ENCODE measurements at regions not wholly inside any gene's neighbourhood (a gene's known extent, or its start where the extent isn't known, plus 50 kb on each side); places are given as distances from the start of the nearest gene placed in this dataset.

- Histone ChIP-seq H3K27me3 (ENCODE audit: insufficient read depth, low read depth) (no peaks in the 10 kb centered on the region), H3K4me1 (ENCODE audit: low read depth, poor library complexity, severe bottlenecking) (no peaks in the 10 kb centered on the region), H2AFZ (ENCODE audit: low read depth) (no peak overlapping the region), H3K79me2 (ENCODE audit: insufficient read depth, low read depth) (no peaks in the 10 kb centered on the region), H4K20me1 (ENCODE audit: insufficient read depth) (no peaks in the 10 kb centered on the region), H3K4me2 (no peak overlapping the region), H3K36me3 (ENCODE audit: insufficient read depth) (no peaks in the 10 kb centered on the region), H3K9ac (no peak overlapping the region), H3K27ac (no peak overlapping the region), H3K4me3 (IDR thresholded peaks at IDR 0.05; ENCODE audit: insufficient read depth, low read depth, low read length) (no peak overlapping the region)
- TF ChIP-seq CTCF (conservative IDR thresholded peaks at IDR 0.05; ENCODE audit: low read depth, low read length): no peak
Observed at GRCh38 chr5:4928409-4928808, 211.7 kb upstream of the ADAMTS16 start.

- no peak overlapping the region for H3K9ac ChIP-seq
- no peaks in the 10 kb centered on the region for H3K79me2 ChIP-seq (ENCODE audit: insufficient read depth, low read depth)
- no peaks in the 10 kb centered on the region for H3K4me1 ChIP-seq (ENCODE audit: low read depth, poor library complexity, severe bottlenecking)
- no peak overlapping the region for H3K4me2 ChIP-seq
- H3K4me3 ChIP-seq (IDR thresholded peaks at IDR 0.05; ENCODE audit: insufficient read depth, low read depth, low read length): no peak overlapping the region
- no peaks in the 10 kb centered on the region for H3K36me3 ChIP-seq (ENCODE audit: insufficient read depth)
- no peak overlapping the region for H2AFZ ChIP-seq (ENCODE audit: low read depth)
- no peak overlapping the region for H3K27ac ChIP-seq
- H3K27me3 ChIP-seq (ENCODE audit: insufficient read depth, low read depth): no peaks in the 10 kb centered on the region
- no peak for TF ChIP-seq CTCF (conservative IDR thresholded peaks at IDR 0.05; ENCODE audit: low read depth, low read length)
- no peaks in the 10 kb centered on the region for H4K20me1 ChIP-seq (ENCODE audit: insufficient read depth)
Observed at GRCh38 chr5:4929092-4929655, 211.0 kb upstream of the ADAMTS16 start.

- H4K20me1 ChIP-seq (ENCODE audit: insufficient read depth): no peaks in the 10 kb centered on the region
- H3K27me3 ChIP-seq (ENCODE audit: insufficient read depth, low read depth): no peaks in the 10 kb centered on the region
- H3K36me3 ChIP-seq (ENCODE audit: insufficient read depth): no peaks in the 10 kb centered on the region
- TF ChIP-seq CTCF (conservative IDR thresholded peaks at IDR 0.05; ENCODE audit: low read depth, low read length): no peak
- H3K9ac ChIP-seq: no peak overlapping the region
- no peaks in the 10 kb centered on the region for H3K4me1 ChIP-seq (ENCODE audit: low read depth, poor library complexity, severe bottlenecking)
- no peak overlapping the region for H3K4me2 ChIP-seq
- H3K79me2 ChIP-seq (ENCODE audit: insufficient read depth, low read depth): no peaks in the 10 kb centered on the region
- no peak overlapping the region for H3K4me3 ChIP-seq (IDR thresholded peaks at IDR 0.05; ENCODE audit: insufficient read depth, low read depth, low read length)
- H3K27ac ChIP-seq: no peak overlapping the region
- H2AFZ ChIP-seq (ENCODE audit: low read depth): no peak overlapping the region
Observed at GRCh38 chr5:4939042-4939781, 200.9 kb upstream of the ADAMTS16 start.

- no peaks in the 10 kb centered on the region for H3K27me3 ChIP-seq (ENCODE audit: insufficient read depth, low read depth)
- no peaks in the 10 kb centered on the region for H4K20me1 ChIP-seq (ENCODE audit: insufficient read depth)
- H3K27ac ChIP-seq: no peak overlapping the region
- H2AFZ ChIP-seq (ENCODE audit: low read depth): no peak overlapping the region
- no peaks in the 10 kb centered on the region for H3K79me2 ChIP-seq (ENCODE audit: insufficient read depth, low read depth)
- H3K36me3 ChIP-seq (ENCODE audit: insufficient read depth): no peaks in the 10 kb centered on the region
- H3K9ac ChIP-seq: no peak overlapping the region
- no peak overlapping the region for H3K4me2 ChIP-seq
- TF ChIP-seq CTCF (conservative IDR thresholded peaks at IDR 0.05; ENCODE audit: low read depth, low read length): no peak
- H3K4me1 ChIP-seq (ENCODE audit: low read depth, poor library complexity, severe bottlenecking): no peaks in the 10 kb centered on the region
- H3K4me3 ChIP-seq (IDR thresholded peaks at IDR 0.05; ENCODE audit: insufficient read depth, low read depth, low read length): no peak overlapping the region
Observed at GRCh38 chr5:4941161-4941560, 199.0 kb upstream of the ADAMTS16 start.
